GM12878 (cell line): ENCODE measurements at regions not wholly inside any gene's neighbourhood (a gene's known extent, or its start where the extent isn't known, plus 50 kb on each side); places are given as distances from the start of the nearest gene placed in this dataset.

Source experiments
- ATAC-seq: fragments of 200-7000 bp; cut with Tn5 transposase; 3 replicates; pipeline ENCODE4 v1.9.1; 2020; ENCODE audit warnings: mild to moderate bottlenecking, moderate library complexity
- BruUV-seq: library from RNA; stranded (reverse); fragments of 400-500 nt; replicated peaks from 2 replicates; lab custom pipeline; 2021; lab: Mats Ljungman, UMichigan
- CTCF ChIA-PET: fragments of 300-600 bp; sonication (Branson Sonifier 250); formaldehyde crosslinking; extraction: SDS; loops from one replicate; lab custom pipeline; 2021; ENCODE audit warnings: inconsistent platforms; lab: Yijun Ruan, JAX
- POLR2A ChIA-PET: fragments of 350-600 bp; formaldehyde crosslinking; extraction: SDS; loops from one replicate; lab custom pipeline; 2021; ENCODE audit warnings: inconsistent platforms; lab: Charles Lee
- RAD21 ChIA-PET: fragments of 300-600 bp; sonication (Branson Sonifier 250); formaldehyde crosslinking; loops from one replicate; lab custom pipeline; 2023; ENCODE audit warnings: antibody characterized with exemption; ENCODE audit not compliant: unreplicated experiment; lab: Charles Lee
- SMC1A ChIA-PET: fragments of 300-600 bp; sonication (Branson Sonifier 250); formaldehyde crosslinking; loops from one replicate; lab custom pipeline; 2023; ENCODE audit not compliant: unreplicated experiment, uncharacterized antibody; lab: Charles Lee
- DNase-seq: peaks from one replicate; pipeline ENCODE4 v3.0.0-alpha.2; 2011; ENCODE audit warnings: low read depth, low spot score
- FAIRE-seq: peaks from 3 replicates; lab custom pipeline; 2011; peaks lifted over from hg19 to GRCh38; lab: Jason Lieb, UNC
- H2AFZ ChIP-seq: 2 replicates; pipeline ENCODE4 v1.6.0; 2011; ENCODE audit warnings: low read depth, low read length, control low read depth; ENCODE audit not compliant: control insufficient read depth
- H3K27ac ChIP-seq: 2 replicates; pipeline ENCODE4 v1.5.1; 2011; ENCODE audit warnings: control low read depth; ENCODE audit not compliant: control insufficient read depth, insufficient read depth
- H3K27me3 ChIP-seq, 2 experiments: replicated peaks in 1 of 2; 2 replicates each; pipeline versions ENCODE4 v1.6.0 to v1.6.1; 2011; ENCODE audit warnings: low read length in 1 of 2; ENCODE audit not compliant: control insufficient read depth in 2 of 2, insufficient read depth in 2 of 2
- H3K36me3 ChIP-seq, 2 experiments: 2 replicates each; pipeline ENCODE4 v1.5.1; 2011; ENCODE audit warnings: low read length in 1 of 2; ENCODE audit not compliant: control insufficient read depth in 2 of 2, insufficient read depth in 2 of 2
- H3K4me1 ChIP-seq: 2 replicates; pipeline ENCODE4 v1.6.1; 2011; ENCODE audit warnings: mild to moderate bottlenecking, low read length, moderate library complexity, mixed read lengths; ENCODE audit not compliant: control insufficient read depth, insufficient read depth
- H3K4me2 ChIP-seq: 2 replicates; pipeline ENCODE4 v1.6.0; 2011; ENCODE audit warnings: control low read depth; ENCODE audit not compliant: control insufficient read depth, insufficient read depth
- H3K4me3 ChIP-seq: fragments of 200-600 bp; sonication (generic); 2 replicates; pipeline ENCODE4 v1.5.1; 2016
- H3K79me2 ChIP-seq: 2 replicates; pipeline ENCODE4 v1.6.0; 2011; ENCODE audit warnings: low read length; ENCODE audit not compliant: control insufficient read depth, insufficient read depth
- H3K9ac ChIP-seq: 2 replicates; pipeline ENCODE4 v1.8.0; 2011; ENCODE audit warnings: low read length, control low read depth, mixed read lengths; ENCODE audit not compliant: control insufficient read depth, insufficient read depth
- H3K9me3 ChIP-seq: replicated peaks from 3 replicates; pipeline ENCODE4 v1.5.1; 2011; ENCODE audit warnings: mild to moderate bottlenecking, low read length; ENCODE audit not compliant: control insufficient read depth, insufficient read depth
- H4K20me1 ChIP-seq: 2 replicates; pipeline ENCODE4 v1.6.0; 2011; ENCODE audit not compliant: control insufficient read depth, insufficient read depth
- ATF2 ChIP-seq: IDR thresholded peaks from 2 replicates; pipeline ENCODE4 v1.6.1; 2012; ENCODE audit warnings: low read length, inconsistent platforms
- CBX3 ChIP-seq: fragments of 200-600 bp; sonication (generic); IDR thresholded peaks from 2 replicates; pipeline ENCODE4 v1.6.1; 2016; ENCODE audit warnings: low read depth, borderline replicate concordance
- CHD1 ChIP-seq: IDR thresholded peaks from 2 replicates; pipeline ENCODE4 v1.6.1; 2012; ENCODE audit warnings: low read depth, low read length, improper control_type of control experiment
- CREB1 ChIP-seq: IDR thresholded peaks from 2 replicates; pipeline ENCODE4 v1.6.1; 2012; ENCODE audit warnings: low read depth, mild to moderate bottlenecking, inconsistent platforms
- DPF2 ChIP-seq: fragments of 450-650 bp; IDR thresholded peaks from 2 replicates; pipeline ENCODE4 v1.6.1; 2017; ENCODE audit warnings: mild to moderate bottlenecking
- FOXK2 ChIP-seq: fragments of 450-650 bp; IDR thresholded peaks from 2 replicates; pipeline ENCODE4 v1.6.1; 2017; ENCODE audit warnings: mild to moderate bottlenecking, moderate library complexity
- GATAD2B ChIP-seq: fragments of 450-650 bp; conservative IDR thresholded peaks from 2 replicates; pipeline ENCODE4 v1.6.1; 2017; ENCODE audit warnings: low read depth, mild to moderate bottlenecking, moderate library complexity
- LARP7 ChIP-seq: fragments of 450-650 bp; IDR thresholded peaks from 2 replicates; pipeline ENCODE4 v1.6.1; 2017; ENCODE audit warnings: mild to moderate bottlenecking
- MEF2B ChIP-seq: fragments of 450-650 bp; IDR thresholded peaks from 2 replicates; pipeline ENCODE4 v1.6.1; 2018; ENCODE audit warnings: mild to moderate bottlenecking, moderate library complexity; ENCODE audit not compliant: partially characterized antibody, poor library complexity, severe bottlenecking
- MYC ChIP-seq: IDR thresholded peaks from 2 replicates; pipeline ENCODE4 v1.6.1; 2011; ENCODE audit warnings: mild to moderate bottlenecking, low read length, moderate library complexity, inconsistent platforms; ENCODE audit not compliant: insufficient read depth, insufficient replicate concordance, insufficient read length, severe bottlenecking
- PKNOX1 ChIP-seq: fragments of 450-650 bp; IDR thresholded peaks from 2 replicates; pipeline ENCODE4 v1.6.1; 2016; ENCODE audit warnings: mild to moderate bottlenecking
- POLR2A ChIP-seq: IDR thresholded peaks from 2 replicates; pipeline ENCODE4 v1.6.1; 2011; ENCODE audit warnings: low read depth, mild to moderate bottlenecking, low read length
- POU2F2 ChIP-seq: IDR thresholded peaks from 3 replicates; pipeline ENCODE4 v1.6.1; 2011; ENCODE audit warnings: low read depth, mild to moderate bottlenecking, low read length, borderline replicate concordance
- RELA ChIP-seq: fragments of 450-650 bp; IDR thresholded peaks from 2 replicates; pipeline ENCODE4 v1.8.0; 2014; ENCODE audit warnings: borderline replicate concordance; ENCODE audit not compliant: partially characterized antibody
- RUNX3 ChIP-seq: IDR thresholded peaks from 2 replicates; pipeline ENCODE4 v1.6.1; 2012; ENCODE audit warnings: low read length, inconsistent platforms
- SIN3A ChIP-seq: IDR thresholded peaks from 2 replicates; pipeline ENCODE4 v1.6.1; 2012; ENCODE audit warnings: low read depth, low read length, improper control_type of control experiment
- SUZ12 ChIP-seq: fragments of 200-600 bp; sonication (generic); IDR thresholded peaks from one replicate; pipeline ENCODE4 v1.6.1; 2018; ENCODE audit warnings: antibody characterized with exemption, mild to moderate bottlenecking; ENCODE audit not compliant: unreplicated experiment
- TCF7 ChIP-seq: IDR thresholded peaks from 2 replicates; pipeline ENCODE4 v1.6.1; 2014; ENCODE audit warnings: antibody characterized with exemption, borderline replicate concordance
- ZNF592 ChIP-seq: fragments of 450-650 bp; IDR thresholded peaks from 2 replicates; pipeline ENCODE4 v1.6.1; 2017; ENCODE audit warnings: mild to moderate bottlenecking, moderate library complexity
- WGBS: methylation state at CpG from one replicate; pipeline ENCODE4 v1.1.6; 2016; ENCODE audit warnings: low lambda C conversion rate; ENCODE audit not compliant: insufficient replicate concordance, insufficient coverage; ENCODE audit errors: missing lambda C conversion rate; 5-methylcytosine and 5-hydroxymethylcytosine counted together
- in situ Hi-C: fragments of 300-500 bp; cut with MboI; formaldehyde crosslinking; loops from 9 replicates; pipeline ENCODE4 v1.14.3; 2018; ENCODE audit warnings: mixed read lengths
- intact Hi-C: fragments of 100-400 bp; cut with micrococcal nuclease; formaldehyde crosslinking; loops from one replicate; pipeline ENCODE4 v1.14.2; 2022; ENCODE audit not compliant: unreplicated experiment

GRCh38 chr12:86662464-86662863, 406.3 kb upstream of the MGAT4C start:
- no peak for TF ChIP-seq PKNOX1
- TF ChIP-seq SUZ12, result no peak
- TF ChIP-seq DPF2, result no peak
- TF ChIP-seq MYC, result no peak
- no peak for TF ChIP-seq FOXK2
- TF ChIP-seq CHD1, result no peak
- TF ChIP-seq RELA, result no peak
- TF ChIP-seq CREB1, result no peak
- no peak for TF ChIP-seq SIN3A
- no peak for TF ChIP-seq POLR2A
- no peak for TF ChIP-seq CBX3
- no peak for TF ChIP-seq ATF2
- no peak for TF ChIP-seq ZNF592
- TF ChIP-seq RUNX3, result no peak
- no peak for TF ChIP-seq POU2F2
- no peak for TF ChIP-seq LARP7
- no peak for TF ChIP-seq MEF2B
- TF ChIP-seq GATAD2B, result no peak
- TF ChIP-seq TCF7, result no peak
- no peak overlapping the region for H3K4me3 ChIP-seq
- H4K20me1 ChIP-seq, result no peaks in the 10 kb centered on the region
- H3K9ac ChIP-seq, result no peak overlapping the region
- POLR2A ChIA-PET, result no interaction called here
- H2AFZ ChIP-seq, result no peak overlapping the region
- DNase-seq (no peak), ATAC-seq (no peak), FAIRE-seq (no peak)
- H3K27me3 ChIP-seq, result no peaks in the 10 kb centered on the region
- H3K9me3 ChIP-seq, result no peaks in the 10 kb centered on the region
- SMC1A ChIA-PET, result no interaction called here
- H3K27ac ChIP-seq, result no peak overlapping the region
- no peaks in the 10 kb centered on the region for H3K79me2 ChIP-seq
- CTCF ChIA-PET, result no interaction called here
- RAD21 ChIA-PET, result no interaction called here
- 0% methylated on average over 1 of the region's 1 CpG for WGBS
- no peaks in the 10 kb centered on the region for H3K36me3 ChIP-seq
- intact Hi-C loops, result no loop called here
- no TSS peak for BruUV-seq
- no peaks in the 10 kb centered on the region for H3K4me1 ChIP-seq
- in situ Hi-C loops, result no loop called here
- H3K4me2 ChIP-seq, result no peak overlapping the region
